ENCODE measurements at regions not wholly inside any gene's neighbourhood (a gene's known extent, or its start where the extent isn't known, plus 50 kb on each side); places are given as distances from the start of the nearest gene placed in this dataset.
A peak's percentile ranks its signal among the peaks of the same experiment; 100 is the strongest.

DNA sequence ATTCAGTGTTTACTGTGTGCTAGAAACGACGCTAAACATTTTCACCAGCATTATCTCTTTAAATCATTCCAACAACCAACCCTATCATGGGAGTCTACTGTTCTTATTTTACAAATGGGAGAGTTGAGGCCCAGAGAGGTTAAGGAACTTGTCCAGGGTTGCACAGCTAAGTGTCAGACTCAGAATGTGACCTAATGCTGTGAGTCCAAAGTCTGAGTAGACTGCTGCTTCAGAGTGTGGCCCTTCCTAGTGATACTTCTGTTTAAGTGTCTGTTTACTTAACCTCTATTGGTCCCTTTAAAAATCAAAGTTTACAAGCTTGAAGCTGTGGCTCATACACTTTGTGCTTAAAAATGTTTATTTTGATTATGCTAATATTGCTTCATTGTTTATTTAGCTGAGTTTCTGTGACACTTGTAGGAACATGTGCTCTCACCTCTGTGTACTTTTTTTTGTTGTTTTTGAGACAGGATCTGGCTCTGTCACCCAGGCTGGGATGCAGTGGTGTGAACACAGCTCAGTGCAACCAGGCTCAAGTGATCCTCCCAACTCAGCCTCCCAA is 84.4 kb upstream of the SYPL1 start:
- no peak for DNase-seq

DNA sequence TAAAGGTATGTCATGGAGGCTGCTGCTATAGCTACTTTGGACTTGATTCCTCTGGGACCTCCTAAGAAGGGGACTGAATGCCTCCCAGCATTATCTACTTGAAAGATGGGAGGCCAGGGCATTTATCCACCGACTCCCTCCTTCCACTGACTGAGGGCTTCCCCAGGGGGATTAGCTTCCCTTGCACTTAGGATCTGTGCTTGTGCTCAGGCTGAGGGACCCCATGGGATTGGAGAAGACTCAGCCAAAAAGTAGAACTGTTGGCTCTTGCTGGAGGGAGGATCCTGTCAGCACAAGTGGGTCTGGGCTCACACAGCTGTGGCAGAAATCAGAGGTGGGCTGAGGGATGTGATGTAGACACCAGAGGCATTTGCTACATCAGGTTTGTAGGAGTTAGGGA is 81.5 kb upstream of the SYPL1 start:
- no peak for DNase-seq

DNA sequence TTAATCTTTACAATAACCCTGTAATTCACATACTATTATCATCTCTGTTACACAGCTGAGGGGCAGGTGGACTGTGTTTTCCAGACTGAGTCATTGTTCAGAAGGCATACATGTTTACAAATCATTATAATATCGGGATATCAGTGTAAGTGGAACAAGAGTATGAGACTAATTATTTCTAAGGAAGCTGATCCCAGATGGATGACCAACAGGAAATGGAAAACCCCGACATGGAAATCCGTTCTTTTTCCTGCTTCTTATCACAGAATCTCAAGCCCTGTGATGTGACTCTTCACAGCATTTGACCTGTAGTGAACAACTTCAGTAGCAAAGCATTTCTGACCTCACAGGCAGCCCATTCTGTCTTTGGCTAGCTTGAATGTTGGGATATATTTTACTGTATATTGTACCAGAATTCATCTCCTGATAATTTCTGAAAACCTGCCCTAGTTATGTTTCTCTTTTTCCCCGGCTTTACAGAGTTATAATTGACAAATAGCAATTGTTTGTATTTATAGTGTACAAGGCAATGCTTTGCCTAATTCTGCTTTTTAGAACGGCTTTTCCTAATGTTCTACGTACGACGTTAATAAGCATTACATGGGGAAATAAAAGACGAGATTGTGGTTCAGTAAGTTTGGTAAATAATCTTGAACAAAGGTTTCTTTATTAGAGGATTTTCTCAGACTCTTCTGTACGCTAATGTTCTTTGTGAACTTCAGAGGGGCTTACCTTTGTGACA is 78.6 kb upstream of the SYPL1 start:
- no peak for DNase-seq

DNA sequence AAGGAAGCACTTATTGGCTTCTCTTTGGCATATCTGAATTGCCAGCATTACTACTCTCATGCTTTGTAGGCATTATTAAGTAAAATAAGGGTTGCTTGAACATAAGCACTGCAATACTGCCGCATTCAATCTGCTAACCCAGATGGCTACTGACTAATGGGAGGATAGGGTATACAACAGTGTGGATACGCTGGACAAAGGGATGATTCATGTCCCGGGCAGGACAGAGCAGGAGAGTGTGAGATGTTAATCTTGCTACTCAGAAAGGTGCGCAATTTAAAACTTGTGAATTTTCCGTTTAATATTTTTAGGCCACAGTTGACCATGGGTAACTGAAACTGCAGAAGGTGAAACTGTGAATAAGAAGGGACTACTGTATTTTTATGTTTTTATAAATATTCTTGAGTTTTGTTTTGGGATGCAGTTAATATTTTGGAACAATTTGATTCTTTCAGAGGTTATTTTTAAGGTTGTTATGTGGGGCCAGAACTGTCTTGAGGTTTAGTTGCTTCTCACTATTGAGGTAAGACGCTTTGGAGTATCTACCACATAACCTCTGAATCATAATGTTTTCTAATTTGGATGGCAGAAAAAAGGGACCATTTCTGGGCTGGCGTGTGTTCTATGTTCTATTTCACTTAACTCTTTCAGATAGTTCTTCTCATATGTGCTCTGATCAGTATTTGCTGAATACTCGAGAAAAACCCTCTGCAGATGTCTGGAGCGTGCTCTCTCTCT is 75.7 kb upstream of the SYPL1 start:
- no peak for DNase-seq

DNA sequence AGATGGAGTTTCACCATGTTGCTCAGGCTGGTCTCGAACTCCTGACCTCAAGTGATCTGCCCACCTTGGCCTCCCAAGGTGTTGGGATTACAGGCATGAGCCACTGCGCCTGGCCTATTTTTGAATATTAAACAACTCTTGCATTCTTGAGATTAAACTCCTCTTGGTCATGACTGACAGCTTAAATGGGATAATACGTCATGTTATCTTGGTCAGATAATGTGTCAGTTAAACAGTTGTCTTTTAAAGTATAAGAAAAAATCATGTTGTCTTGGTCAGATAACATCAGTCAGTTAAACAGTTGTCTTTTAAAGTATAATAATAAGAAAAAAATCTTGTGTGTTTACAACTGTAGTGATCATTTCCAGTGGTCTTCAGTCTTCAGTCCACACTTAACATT is 73.6 kb upstream of the SYPL1 start:
- DNase-seq = no peak

DNA sequence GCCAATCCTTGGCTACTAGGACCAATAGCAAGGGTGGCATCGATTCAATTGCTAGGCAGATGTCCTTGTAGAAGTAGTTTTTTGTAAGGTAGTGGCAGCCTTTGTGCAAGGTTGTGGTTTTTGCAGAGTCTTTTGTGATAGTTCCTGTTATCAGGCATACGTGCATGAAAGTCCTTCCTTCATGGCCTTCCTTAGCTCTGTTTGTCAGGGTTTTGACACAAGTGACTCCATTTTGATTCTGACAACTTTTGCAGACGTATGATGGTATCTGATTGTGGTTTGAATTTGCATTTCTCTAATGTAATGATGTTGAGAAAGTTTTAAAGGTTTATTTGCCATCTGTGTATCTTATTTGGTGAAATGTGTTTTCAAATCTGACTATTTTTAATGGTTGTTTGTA is 71.8 kb upstream of the SYPL1 start:
- no peak for DNase-seq

DNA sequence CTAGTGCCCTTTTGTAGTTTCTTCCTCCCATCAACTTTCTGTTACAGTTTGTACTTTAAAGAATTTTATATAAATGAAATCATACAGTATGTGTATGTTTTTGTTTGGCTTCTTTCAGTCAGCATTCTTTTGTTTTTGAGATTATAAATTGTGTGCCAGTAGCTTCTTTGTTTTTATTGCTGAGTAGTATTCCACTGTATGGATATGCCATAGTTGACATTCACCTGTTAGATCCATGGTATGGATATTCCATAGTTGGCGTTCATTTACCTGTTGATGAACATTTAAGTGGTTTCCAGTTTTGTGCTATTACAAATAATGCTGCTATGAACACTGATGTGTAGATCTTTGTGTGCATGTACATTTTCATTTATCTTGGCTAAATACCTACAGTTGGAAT is 70.8 kb upstream of the SYPL1 start:
- no peak for DNase-seq

DNA sequence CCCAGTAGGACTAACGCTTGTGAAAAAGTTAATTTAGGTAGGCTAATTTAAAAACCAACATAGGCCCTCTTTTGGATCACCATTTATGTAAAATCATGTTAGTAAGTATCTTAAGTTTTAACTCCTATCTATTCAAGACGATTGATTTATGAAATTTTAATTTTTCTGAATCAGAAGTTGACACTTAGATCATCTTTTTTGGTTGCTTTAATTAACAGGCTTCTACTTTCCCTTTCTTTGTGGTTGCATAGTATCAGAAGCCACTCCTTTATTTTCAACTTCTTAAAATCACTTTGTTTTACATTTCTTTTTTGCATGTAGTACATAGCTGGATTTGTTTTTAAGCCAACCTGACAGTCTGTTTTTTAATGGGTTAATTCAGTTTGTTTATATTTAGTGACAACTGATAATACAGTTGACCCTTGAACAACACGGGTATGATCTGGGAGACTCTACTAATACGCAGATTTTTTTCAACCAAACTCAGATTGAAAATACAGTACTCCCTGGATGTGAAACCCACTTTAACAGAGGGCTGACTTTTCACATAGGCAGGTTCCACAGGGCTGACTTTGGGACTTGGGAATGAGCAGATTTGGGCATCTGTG is 69.7 kb upstream of the SYPL1 start:
- DNase-seq = no peak

DNA sequence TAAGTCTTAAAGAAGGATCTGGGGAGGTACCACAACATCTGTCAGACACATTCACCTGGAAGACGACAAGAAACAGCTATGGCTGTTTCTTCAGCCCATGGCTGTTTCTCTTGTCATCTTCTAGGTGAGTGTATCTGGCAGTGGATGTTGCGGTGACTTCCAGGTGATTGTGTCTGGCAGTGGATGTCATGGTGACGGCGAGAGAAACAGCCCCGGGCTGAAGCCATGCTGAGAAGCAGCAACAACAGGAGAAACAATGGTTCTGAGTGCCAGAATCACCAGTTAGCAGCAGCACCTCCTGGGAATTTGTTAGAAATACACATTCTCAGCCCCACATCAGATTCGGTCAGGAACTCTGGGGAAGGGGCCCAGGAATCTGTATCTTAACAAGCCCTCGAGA is 68.6 kb upstream of the SYPL1 start:
- no peak for DNase-seq

DNA sequence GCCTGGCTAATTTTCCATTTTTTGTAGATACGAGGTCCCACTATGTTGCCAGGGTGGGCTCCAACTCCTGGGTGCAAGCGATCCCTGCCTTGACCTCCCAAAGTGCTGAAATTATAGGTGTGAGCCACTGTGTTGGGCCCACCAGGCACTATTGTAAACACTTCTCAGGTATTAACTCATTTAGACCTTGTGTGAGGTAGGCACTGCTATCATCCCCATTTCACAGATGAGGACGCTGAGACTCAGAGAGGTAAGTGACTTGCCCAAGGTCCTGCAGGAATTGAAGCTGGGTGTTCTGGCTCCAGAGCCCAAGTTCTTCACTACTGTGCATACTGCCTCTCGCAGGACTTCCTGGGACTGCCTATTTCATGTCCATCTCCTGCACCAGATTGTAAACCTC is 67.1 kb upstream of the SYPL1 start:
- no peak for DNase-seq

DNA sequence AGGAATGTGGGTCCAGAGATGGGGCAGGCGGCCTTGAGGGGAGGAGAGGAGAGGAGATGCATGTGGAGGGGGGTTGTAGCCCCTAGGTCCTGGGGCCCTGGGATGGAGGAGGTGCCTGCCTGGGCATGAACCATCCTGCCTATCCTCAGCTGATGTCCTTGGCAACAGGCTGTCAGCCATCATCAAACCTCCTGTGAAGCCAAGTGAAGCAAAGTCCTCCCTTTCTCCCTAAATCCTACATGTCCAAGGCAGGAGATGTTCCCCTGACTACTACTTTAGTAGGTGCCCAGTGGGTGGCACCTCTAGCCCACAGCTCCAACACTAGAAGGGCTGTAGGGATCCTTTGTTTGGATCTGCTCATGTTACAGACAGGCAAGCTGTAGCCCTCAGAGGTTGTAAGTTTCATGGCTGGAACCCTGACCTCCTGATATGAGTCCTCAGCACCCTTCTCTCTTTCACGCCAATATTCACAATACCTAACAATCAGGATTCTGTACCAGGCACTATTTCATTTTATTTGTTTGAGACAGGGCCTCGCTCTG is 66.6 kb upstream of the SYPL1 start:
- DNase-seq = no peak

DNA sequence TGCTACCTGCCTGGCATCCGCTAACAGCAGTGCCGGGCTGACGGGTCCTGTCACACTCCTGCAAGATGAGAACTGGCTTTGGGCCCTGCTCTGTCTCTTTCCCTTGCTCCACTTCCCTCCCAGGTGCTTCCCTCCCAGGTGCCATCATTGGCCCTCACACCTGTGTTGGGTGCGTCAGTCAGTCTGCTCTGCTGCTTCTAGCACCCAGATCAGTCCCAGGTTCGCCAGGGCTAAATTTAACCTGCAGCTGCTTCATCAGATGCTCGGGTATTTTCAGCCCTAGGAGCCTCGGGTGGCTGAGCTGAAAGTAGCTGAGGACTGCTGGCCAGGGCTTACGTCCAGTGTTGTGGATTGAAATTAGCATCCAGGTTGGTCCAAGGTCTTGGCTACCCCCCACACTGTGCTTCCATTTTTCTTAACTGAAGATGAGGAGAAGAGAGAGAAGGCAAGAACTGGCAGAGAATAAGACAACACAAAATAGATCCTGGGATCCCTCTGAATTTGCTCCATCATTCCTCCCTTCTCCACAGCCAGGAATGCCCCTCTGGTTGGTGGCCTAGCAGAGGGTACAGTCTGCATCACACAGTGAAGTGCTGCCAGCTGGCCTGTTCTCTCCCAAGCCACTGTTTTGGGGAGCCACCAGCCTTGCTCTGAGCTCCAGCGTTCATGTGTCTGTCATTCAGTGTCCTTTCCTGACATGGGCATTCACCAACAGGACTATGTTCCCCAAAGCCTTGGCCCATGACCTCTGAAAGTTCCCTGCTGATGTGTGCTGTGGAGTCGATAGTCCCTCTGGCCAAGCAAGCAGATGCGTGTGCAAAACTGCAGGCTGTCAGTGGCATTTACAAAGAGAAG is 65.9 kb upstream of the SYPL1 start:
- DNase-seq = no peak

DNA sequence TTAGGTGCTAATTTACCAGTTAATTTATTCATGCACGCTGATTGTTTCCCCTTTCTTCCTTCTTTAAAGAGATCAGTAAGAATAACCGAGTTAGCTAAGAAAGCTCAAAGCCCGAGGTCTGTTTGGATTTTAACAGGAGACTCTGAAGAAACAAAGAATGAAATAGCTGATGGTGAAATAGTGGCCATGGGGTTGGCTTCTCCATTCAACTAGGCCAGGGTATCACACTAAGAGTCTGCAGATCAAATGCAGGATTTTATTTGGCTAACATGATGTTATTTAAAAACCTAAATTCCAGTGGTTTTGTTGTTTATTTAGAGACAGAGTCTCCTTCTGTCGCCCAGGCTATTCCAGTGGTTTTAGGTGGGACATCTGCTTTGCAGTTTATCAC is 65.2 kb upstream of the SYPL1 start:
- no peak for DNase-seq

DNA sequence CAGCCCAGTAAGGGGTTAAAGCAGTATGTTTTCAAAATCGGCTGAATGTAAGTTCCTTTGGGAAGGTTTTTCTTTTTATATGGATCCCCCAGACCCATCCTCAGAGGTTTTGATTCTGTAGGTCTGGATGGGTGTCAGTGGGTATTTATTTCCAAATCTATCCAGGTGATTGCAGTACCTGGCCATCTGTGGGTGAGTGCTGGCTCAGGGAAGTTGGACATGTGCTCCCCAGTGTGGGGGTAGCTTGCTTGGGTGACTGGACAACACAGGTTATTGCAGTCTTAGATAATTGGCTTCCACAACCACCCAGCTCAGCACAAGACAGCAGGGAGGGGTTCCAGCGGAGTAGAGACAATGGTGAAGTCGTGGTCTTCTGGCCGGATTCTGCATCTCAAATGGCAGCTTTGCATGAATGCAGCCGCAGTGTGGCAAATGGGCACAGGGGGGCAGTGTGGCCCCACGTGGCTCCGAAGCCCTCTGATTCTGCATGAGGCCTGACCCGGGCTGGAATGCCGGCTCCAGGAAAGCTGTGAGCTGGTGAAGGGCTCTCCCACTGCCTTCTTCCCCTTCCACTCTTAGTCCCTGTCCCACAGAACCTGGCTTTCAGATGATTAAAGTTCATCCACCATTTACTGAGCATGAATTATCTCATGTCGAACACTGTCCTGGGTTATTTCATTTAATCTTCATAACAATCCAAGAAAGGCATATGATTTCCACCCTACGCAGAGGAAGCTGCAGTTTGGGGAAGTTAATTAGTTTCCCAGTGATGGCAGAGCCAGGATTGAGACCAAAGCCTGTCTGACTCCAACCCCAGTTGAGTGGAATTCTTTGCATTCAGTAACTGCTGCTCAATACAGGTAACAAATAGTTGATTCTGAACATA is 64.5 kb upstream of the SYPL1 start:
- peak; percentile 89 for DNase-seq

DNA sequence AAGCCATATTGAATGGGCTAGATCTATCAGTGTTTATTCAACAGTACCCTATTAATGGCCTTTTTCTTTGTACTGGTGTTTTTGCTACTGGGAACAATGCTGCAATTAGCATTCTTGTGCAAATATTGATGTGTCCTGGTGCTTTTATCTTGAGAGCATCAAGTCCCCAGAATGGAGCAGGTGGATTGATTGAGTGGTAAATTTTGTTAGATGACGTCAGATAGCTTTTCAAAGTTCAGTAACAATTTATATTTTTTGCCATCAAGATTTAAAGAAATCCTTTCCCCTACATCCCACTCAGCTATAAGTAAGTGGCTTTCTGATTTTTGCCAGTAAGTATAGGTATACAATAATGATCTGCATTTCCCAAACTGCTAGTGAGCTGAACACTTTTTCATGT is 63.4 kb upstream of the SYPL1 start:
- DNase-seq = no peak

DNA sequence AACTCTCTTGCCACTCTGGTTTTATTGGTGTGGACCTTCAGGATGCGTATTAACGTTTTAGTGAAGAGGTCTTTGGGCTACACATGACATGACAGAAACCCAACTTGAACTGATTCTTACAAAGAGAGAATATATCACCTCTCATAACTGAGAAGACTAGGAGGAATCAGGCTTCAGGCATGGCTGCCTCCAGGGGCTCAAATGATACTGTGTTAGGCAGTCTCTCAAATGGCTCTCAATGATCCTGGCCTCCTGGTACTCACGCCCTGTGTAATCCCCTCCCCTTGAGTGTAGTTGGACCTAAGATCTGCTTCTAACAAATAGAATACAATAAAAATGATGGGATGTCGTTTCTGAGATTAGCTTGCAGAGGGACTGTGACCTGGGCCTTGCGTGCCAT is 58.5 kb upstream of the SYPL1 start:
- no peak for DNase-seq

DNA sequence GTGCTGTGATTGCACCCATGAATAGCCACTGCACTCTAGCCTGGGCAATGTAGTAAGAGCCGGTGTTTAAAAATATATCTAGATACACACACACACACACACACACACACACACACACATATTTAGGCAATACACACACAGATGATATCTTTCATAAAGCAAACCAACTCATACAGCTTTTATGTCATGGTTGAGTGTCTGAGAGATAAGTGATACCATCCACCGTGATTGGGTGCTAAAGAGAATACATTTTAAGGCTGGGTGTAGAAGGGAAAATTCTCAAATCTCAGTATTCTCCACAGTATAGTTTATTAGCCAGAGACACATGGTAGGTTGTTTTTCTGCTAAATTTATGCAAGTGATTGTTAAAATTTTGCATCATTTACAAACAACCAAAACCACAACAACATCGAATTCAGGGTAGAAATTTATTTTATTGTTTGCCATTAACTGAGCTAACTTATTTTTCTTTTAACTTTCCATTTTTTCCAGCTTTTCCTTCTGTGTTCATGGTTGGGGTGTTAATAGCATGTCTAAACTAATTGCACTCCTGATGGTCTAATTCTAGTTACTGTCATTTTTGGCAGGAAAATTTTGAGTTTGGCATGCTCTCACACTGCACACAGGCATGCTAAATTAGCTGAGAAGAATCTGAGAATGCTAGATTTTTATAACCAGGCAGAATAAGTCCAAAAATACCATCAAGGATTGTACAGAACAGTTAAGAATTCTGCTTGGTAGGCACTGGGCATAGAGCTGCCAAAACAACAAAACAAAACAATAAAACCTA is 57.9 kb upstream of the SYPL1 start:
- DNase-seq = no peak

DNA sequence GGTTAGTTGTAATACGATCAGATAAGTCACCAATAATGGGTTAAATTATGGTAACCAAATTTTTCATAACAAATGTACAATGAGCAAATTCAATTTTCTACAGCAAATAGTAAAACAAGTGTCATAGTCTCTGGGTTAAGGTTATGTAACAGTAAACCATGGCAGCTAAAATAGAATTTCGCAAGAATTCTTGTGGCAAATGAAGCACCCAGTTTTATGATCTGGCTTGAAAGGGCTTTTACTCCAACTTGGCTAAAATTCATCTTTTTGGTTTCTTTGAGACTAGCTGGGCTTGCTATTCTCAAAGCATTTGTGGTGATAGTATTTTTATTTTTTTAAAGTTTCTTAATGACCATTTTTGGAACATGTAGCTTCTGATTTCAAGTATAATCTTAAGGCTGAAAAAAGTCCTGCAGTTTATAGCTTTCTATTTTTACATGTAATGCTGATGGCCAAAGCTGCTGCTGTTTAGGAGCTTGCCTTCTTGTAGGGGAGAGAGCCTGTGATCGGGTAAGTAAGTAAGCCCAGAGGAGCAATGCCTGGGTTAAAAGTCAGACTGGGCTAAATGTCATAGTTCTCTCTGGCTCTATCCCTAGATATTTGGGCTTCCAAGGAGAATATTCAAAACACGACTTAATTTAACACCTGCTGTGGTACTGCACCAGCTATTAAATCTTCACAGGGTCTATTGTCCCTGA is 55.5 kb upstream of the SYPL1 start:
- DNase-seq = no peak

DNA sequence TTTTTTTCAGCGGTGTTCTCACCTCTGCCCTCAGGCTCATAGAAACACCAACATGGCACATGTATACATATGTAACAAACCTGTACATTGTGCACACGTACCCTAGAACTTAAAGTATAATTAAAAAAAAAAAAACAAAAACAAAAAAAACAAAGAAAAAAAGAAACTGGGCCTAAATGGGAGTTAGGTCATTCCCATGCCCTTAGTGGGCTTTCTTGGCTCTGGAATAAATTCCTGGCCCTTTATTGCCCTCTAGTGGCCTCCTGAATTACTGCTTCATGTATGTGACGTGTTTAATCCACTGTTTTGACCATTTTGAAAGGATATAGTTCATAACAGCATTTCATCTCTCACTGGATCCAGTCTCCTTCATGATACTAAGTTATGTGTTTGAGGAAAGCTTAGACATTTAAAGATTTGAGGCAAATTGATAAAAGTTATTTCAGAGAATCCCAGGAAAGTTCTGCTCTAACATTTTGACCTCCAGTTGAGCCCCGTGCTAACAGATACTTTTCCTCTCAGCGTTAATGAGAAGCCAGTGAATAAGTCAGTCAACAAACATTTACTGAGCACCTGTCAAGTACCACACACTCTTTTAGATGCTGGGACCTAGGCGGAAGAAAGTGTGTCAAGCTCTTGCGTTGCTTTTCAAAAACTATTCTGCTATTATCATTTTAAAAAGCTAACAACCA is 54.7 kb upstream of the SYPL1 start:
- peak; percentile 55 for DNase-seq

DNA sequence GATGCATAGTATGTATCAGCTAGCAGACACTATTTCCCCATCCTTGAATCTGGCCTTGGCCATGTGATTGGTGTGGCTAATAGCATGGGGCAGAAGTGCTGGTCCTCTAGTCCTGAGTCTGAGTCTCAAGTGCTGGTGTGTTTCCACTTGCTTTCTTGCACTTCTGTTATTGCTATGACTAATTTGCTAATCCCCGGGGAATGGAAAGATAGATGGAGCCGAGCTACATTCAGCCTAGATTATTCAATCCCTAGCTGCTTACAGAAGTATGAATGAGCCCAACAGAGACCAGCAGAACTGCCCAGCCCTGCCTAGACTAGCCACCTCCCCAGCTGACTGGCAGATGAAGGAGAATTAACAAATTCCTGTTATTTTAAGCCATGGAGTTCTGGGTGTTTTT is 53.2 kb upstream of the SYPL1 start:
- no peak for DNase-seq
